ENCODE measurements at regions not wholly inside any gene's neighbourhood (a gene's known extent, or its start where the extent isn't known, plus 50 kb on each side); places are given as distances from the start of the nearest gene placed in this dataset.

DNA sequence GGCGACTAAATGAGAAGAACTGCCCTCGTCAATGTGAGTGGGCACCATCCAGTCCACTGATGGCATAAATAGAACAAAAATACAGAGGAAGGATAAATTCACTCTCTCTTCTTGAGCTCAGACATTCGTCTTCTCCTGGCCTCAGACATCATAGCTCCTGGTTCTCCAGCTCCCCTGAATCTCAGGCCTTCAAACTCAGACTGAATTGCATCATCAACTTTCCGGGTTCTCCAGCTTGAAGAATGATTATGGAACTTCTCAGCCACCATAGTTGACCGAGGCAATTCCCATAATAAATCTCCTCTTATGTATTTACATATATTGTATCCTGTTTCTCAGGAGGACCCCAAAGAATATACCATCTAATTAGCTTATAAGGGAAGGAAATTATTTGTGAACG is 55.0 kb upstream of the FNDC3A start:
- TF ChIP-seq, protein P1, sequence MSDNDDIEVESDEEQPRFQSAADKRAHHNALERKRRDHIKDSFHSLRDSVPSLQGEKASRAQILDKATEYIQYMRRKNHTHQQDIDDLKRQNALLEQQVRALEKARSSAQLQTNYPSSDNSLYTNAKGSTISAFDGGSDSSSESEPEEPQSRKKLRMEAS (IDR thresholded peaks at IDR 0.05): no peak
- no peak for TF ChIP-seq TBP (IDR thresholded peaks at IDR 0.05; ENCODE audit: low read depth, low read length)
- no peak for TF ChIP-seq SP1 (IDR thresholded peaks at IDR 0.05; ENCODE audit: low read depth, low read length)
